ENCODE measurements at regions not wholly inside any gene's neighbourhood (a gene's known extent, or its start where the extent isn't known, plus 50 kb on each side); places are given as distances from the start of the nearest gene placed in this dataset.

GRCh38 chr13:85367887-85368286, 431.3 kb downstream of the SLITRK6 start (continued):
- TF ChIP-seq PRDM15 (CRISPR knock-in tag; IDR thresholded peaks at IDR 0.05) (no peak), IRF5 (IDR thresholded peaks at IDR 0.05; ENCODE audit: borderline replicate concordance) (no peak), POLR2A (IDR thresholded peaks at IDR 0.05; ENCODE audit: low read depth, low read length) (no peak)

- DNase-seq (ENCODE audit: low read depth, low spot score), result no peak
- Histone ChIP-seq H3K9ac (ENCODE audit: control insufficient read depth, insufficient read depth, low read length) (no peak overlapping the region), H4K20me1 (ENCODE audit: control insufficient read depth, insufficient read depth) (no peaks in the 10 kb centered on the region), H3K4me1 (ENCODE audit: control insufficient read depth, insufficient read depth, low read length) (no peaks in the 10 kb centered on the region), H3K79me2 (ENCODE audit: control insufficient read depth, insufficient read depth, low read length) (no peaks in the 10 kb centered on the region), H3K4me3 (no peak overlapping the region), H3K27me3 (replicated peaks in 1 of 2; ENCODE audit: control insufficient read depth in 2 of 2, insufficient read depth in 2 of 2, low read length in 1 of 2) (no peaks in the 10 kb centered on the region), H2AFZ (ENCODE audit: control insufficient read depth, low read depth, low read length) (no peak overlapping the region), H3K4me2 (ENCODE audit: control insufficient read depth, insufficient read depth) (no peak overlapping the region), H3K36me3 (ENCODE audit: control insufficient read depth in 2 of 2, insufficient read depth in 2 of 2, low read length in 1 of 2) (no peaks in the 10 kb centered on the region), H3K9me3 (replicated peaks; ENCODE audit: control insufficient read depth, insufficient read depth, low read length) (no peaks in the 10 kb centered on the region), H3K27ac (ENCODE audit: control insufficient read depth, insufficient read depth) (no peak overlapping the region)
- ChIA-PET SMC1A (ENCODE audit: uncharacterized antibody, unreplicated experiment) (interaction anchor here (1.0 kb wide), 1 partner anchor 12 kb away, joined by 3 read pairs; no protein-coding TSS in a partner anchor), CTCF (no interaction called here), POLR2A (no interaction called here), RAD21 (ENCODE audit: unreplicated experiment) (no interaction called here)
- FAIRE-seq, result no peak
- no peak for ATAC-seq
- 28% methylated on average over 5 of the region's 5 CpGs for WGBS (ENCODE audit: insufficient coverage, insufficient replicate concordance, low lambda C conversion rate, missing lambda C conversion rate)
- no TSS peak for BruUV-seq (replicated peaks)
- TF ChIP-seq MTA3 (IDR thresholded peaks at IDR 0.05; ENCODE audit: borderline replicate concordance, low read length) (no peak), SIX5 (IDR thresholded peaks at IDR 0.05; ENCODE audit: low read depth, low read length, severe bottlenecking) (no peak), YBX1 (IDR thresholded peaks at IDR 0.05) (no peak), NRF1 (conservative IDR thresholded peaks at IDR 0.05; ENCODE audit: low read depth, low read length) (no peak)
- intact Hi-C loops (cut with micrococcal nuclease; ENCODE audit: unreplicated experiment), result no loop called here
- in situ Hi-C loops (cut with MboI), result no loop called here
Measured at GRCh38 chr13:85366759-85367417, 432.3 kb downstream of the SLITRK6 start.
